ENCODE measurements at regions not wholly inside any gene's neighbourhood (a gene's known extent, or its start where the extent isn't known, plus 50 kb on each side); places are given as distances from the start of the nearest gene placed in this dataset.

GRCh38 chr3:153097213-153097612 lies 64.8 kb upstream of the RAP2B start:
- TF ChIP-seq JUND (IDR thresholded peaks at IDR 0.05; ENCODE audit: low read depth, low read length) (no peak), POLR2A (IDR thresholded peaks at IDR 0.05; ENCODE audit: low read depth, low read length) (no peak), FOXK2 (IDR thresholded peaks at IDR 0.05) (no peak), CTCF (IDR thresholded peaks at IDR 0.05 in 2 of 3, conservative IDR thresholded peaks at IDR 0.05 in 1 of 3; ENCODE audit: control insufficient read depth in 2 of 3, extremely low read depth in 1 of 3, insufficient read depth in 1 of 3, low read depth in 3 of 3, low read length in 3 of 3) (no peak), RFX5 (IDR thresholded peaks at IDR 0.05; ENCODE audit: low read depth, low read length) (no peak), EP300 (IDR thresholded peaks at IDR 0.05; ENCODE audit: borderline replicate concordance in 1 of 2, control insufficient read depth in 1 of 2, low read depth in 2 of 2, low read length in 2 of 2) (no peak), MAX (IDR thresholded peaks at IDR 0.05; ENCODE audit: low read depth, low read length) (no peak), REST (IDR thresholded peaks at IDR 0.05; ENCODE audit: low read depth, low read length) (no peak), EED (IDR thresholded peaks at IDR 0.05; ENCODE audit: low read depth) (no peak), YY1 (IDR thresholded peaks at IDR 0.05; ENCODE audit: low read depth, low read length) (no peak), POLR2AphosphoS5 (IDR thresholded peaks at IDR 0.05; ENCODE audit: low read length) (no peak), CREB1 (IDR thresholded peaks at IDR 0.05; ENCODE audit: low read depth) (no peak)

Measured in GM12878 (cell line).